SU-DHL-6 (cell line): ENCODE measurements at regions not wholly inside any gene's neighbourhood (a gene's known extent, or its start where the extent isn't known, plus 50 kb on each side); places are given as distances from the start of the nearest gene placed in this dataset.

ENCODE experiments used
- H2AFZ ChIP-seq: fragments of 200-600 bp; sonication (generic); 2 replicates; pipeline ENCODE4 v1.6.1; 2014; ENCODE audit warnings: low read depth, mild to moderate bottlenecking, moderate library complexity, mixed read lengths, antibody characterized with exemption, low read length; ENCODE audit not compliant: severe bottlenecking
- H3F3A ChIP-seq: fragments of 200-600 bp; shearing (Covaris generic); 2 replicates; pipeline ENCODE4 v1.6.0; 2016; ENCODE audit warnings: antibody characterized with exemption, mild to moderate bottlenecking; ENCODE audit not compliant: insufficient read depth
- H3K27ac ChIP-seq: fragments of 200-600 bp; sonication (generic); 2 replicates; pipeline ENCODE4 v1.5.1; 2016; ENCODE audit warnings: low read depth, mild to moderate bottlenecking, low read length, moderate library complexity, mixed read lengths
- H3K27me3 ChIP-seq: fragments of 200-600 bp; sonication (generic), shearing (Covaris generic); 2 replicates; pipeline ENCODE4 v1.6.0; 2014; ENCODE audit warnings: mild to moderate bottlenecking, low read length
- H3K36me3 ChIP-seq: fragments of 200-600 bp; sonication (generic); 2 replicates; pipeline ENCODE4 v1.6.1; 2014; ENCODE audit warnings: mild to moderate bottlenecking, low read length, mixed read lengths
- H3K4me2 ChIP-seq: fragments of 300-600, 200-600 bp; shearing (Covaris generic), sonication (generic); 2 replicates; pipeline ENCODE4 v1.6.0; 2014; ENCODE audit warnings: low read length, low read depth, mild to moderate bottlenecking; ENCODE audit not compliant: poor library complexity, severe bottlenecking
- H3K4me3 ChIP-seq: fragments of 200-600 bp; sonication (generic); 2 replicates; pipeline ENCODE4 v1.5.1; 2014; ENCODE audit warnings: antibody characterized with exemption, low read length, mild to moderate bottlenecking, mixed read lengths; ENCODE audit not compliant: insufficient read depth, poor library complexity, severe bottlenecking
- H3K79me2 ChIP-seq: fragments of 200-600 bp; sonication (generic); 2 replicates; pipeline ENCODE4 v1.6.1; 2014; ENCODE audit warnings: mild to moderate bottlenecking, low read length, moderate library complexity; ENCODE audit not compliant: insufficient read depth
- H3K9ac ChIP-seq: fragments of 200-600 bp; sonication (generic); 2 replicates; pipeline ENCODE4 v1.7.0; 2014; ENCODE audit warnings: mild to moderate bottlenecking, low read length
- H3K9me2 ChIP-seq: fragments of 200-600 bp; sonication (generic); replicated peaks from 2 replicates; pipeline ENCODE4 v1.6.1; 2014; ENCODE audit warnings: low read length; ENCODE audit not compliant: insufficient read depth
- H3K9me3 ChIP-seq: fragments of 200-600 bp; sonication (generic); 2 replicates; pipeline ENCODE4 v1.6.1; 2014; ENCODE audit warnings: low read length, mixed read lengths; ENCODE audit not compliant: insufficient read depth
- H4K20me1 ChIP-seq: fragments of 200-600 bp; sonication (generic); 2 replicates; pipeline ENCODE4 v1.6.1; 2014; ENCODE audit warnings: low read depth, mild to moderate bottlenecking, antibody characterized with exemption, low read length, moderate library complexity, mixed read lengths
- CTCF ChIP-seq: fragments of 200-600 bp; sonication (generic); IDR thresholded peaks from one replicate; pipeline ENCODE4 v1.5.1; 2017; ENCODE audit warnings: antibody characterized with exemption, mild to moderate bottlenecking, low read length, moderate library complexity; ENCODE audit not compliant: insufficient read depth, poor library complexity, severe bottlenecking
- EZH2phosphoT487 ChIP-seq: fragments of 200-600 bp; sonication (generic), shearing (Covaris generic); conservative IDR thresholded peaks from 2 replicates; pipeline ENCODE4 v1.6.1; 2018; ENCODE audit warnings: mild to moderate bottlenecking, antibody characterized with exemption, low read length, moderate library complexity, mixed read lengths

DNA sequence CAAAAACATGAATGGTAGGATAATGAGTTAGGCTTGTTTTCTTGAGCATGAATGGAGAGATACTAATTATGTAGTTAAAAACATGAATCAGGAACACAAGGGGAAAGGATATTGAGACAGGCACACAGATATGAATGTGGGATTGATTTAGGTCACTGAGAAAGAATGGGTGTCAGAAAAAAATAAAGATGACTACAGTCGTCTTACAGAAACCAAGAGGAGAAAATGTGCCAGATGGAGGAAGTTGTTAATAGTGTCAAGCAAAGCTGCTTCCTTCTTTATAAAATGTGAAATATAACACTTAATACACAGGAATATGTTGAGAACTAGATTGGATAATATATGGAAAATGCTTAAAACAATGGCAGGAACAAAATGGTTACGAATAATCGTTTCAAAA lies 173.3 kb upstream of the BET1 start:
- Histone ChIP-seq H3K4me3 (no peak overlapping the region), H3K9me3 (no peaks in the 10 kb centered on the region), H3F3A (no peaks in the 10 kb centered on the region), H3K27me3 (no peaks in the 10 kb centered on the region), H3K9ac (no peak overlapping the region), H3K79me2 (no peaks in the 10 kb centered on the region), H3K4me2 (no peak overlapping the region), H3K9me2 (no peaks in the 10 kb centered on the region), H4K20me1 (no peaks in the 10 kb centered on the region), H3K36me3 (no peaks in the 10 kb centered on the region), H2AFZ (no peak overlapping the region), H3K27ac (no peak overlapping the region)
- TF ChIP-seq EZH2phosphoT487: no peak
- no peak for TF ChIP-seq CTCF

DNA sequence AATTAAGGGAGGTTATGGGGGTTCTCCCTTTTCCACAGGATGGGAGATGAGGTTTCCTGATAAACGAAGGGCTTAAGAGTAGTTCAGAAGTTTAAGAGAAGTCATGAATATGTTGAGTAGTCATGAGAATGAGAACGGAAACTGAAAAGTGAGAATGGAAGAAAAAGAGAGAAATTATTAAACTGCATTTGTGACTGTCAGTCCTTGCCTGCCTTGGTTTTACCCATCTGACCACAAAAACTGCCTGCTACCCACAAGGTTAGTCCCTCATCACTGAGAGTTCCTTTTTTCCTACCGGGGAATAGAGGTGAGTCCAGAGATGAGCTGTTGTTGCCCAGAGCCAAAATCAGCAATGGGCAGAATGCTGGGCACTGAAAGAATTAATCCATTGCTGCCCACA lies 174.1 kb upstream of the BET1 start:
- H3K4me2 ChIP-seq: no peak overlapping the region

DNA sequence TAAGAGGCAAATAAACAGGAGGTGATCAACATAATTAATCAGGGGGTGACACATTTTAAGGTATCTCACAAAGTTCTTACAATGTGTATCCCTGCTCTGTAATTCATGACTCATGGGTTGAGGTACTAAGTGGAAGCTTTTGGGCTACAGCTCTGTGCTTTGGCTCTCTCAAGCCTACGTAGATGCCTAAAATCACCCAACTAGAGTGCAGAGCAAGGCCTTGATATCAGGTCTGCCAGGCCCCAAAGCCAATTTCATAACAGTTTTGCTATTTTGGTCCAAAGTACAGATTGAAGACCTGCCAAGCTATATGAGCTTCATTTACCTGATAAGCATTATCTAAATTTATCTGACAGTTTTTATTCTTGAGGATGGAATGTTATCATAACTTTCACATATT lies 175.3 kb upstream of the BET1 start:
- Histone ChIP-seq H3K36me3 (no peaks in the 10 kb centered on the region), H2AFZ (no peak overlapping the region), H4K20me1 (no peaks in the 10 kb centered on the region), H3K79me2 (no peaks in the 10 kb centered on the region), H3K9me3 (no peaks in the 10 kb centered on the region), H3K9ac (no peak overlapping the region), H3K27ac (no peak overlapping the region), H3K4me2 (no peak overlapping the region), H3F3A (no peaks in the 10 kb centered on the region), H3K27me3 (no peaks in the 10 kb centered on the region), H3K4me3 (no peak overlapping the region), H3K9me2 (no peaks in the 10 kb centered on the region)
- TF ChIP-seq EZH2phosphoT487: no peak

More for the DNA sequence above, 174.1 kb upstream of the BET1 start:
- H3K4me3 ChIP-seq: no peak overlapping the region
- H3K9me3 ChIP-seq: no peaks in the 10 kb centered on the region
- no peaks in the 10 kb centered on the region for H3K27me3 ChIP-seq
- no peak overlapping the region for H2AFZ ChIP-seq
- TF ChIP-seq CTCF (no peak), EZH2phosphoT487 (no peak)
- no peak overlapping the region for H3K27ac ChIP-seq
- H3K79me2 ChIP-seq: no peaks in the 10 kb centered on the region
- H4K20me1 ChIP-seq: no peaks in the 10 kb centered on the region
- no peaks in the 10 kb centered on the region for H3K9me2 ChIP-seq
- H3F3A ChIP-seq: no peaks in the 10 kb centered on the region
- H3K9ac ChIP-seq: no peak overlapping the region
- no peaks in the 10 kb centered on the region for H3K36me3 ChIP-seq

GRCh38 chr7:94182066-94182465 lies 177.9 kb upstream of the BET1 start:
- Histone ChIP-seq H3K9me3 (no peaks in the 10 kb centered on the region), H3K4me3 (no peak overlapping the region), H3F3A (no peaks in the 10 kb centered on the region), H3K9ac (no peak overlapping the region), H2AFZ (no peak overlapping the region), H3K79me2 (no peaks in the 10 kb centered on the region), H3K9me2 (no peaks in the 10 kb centered on the region), H3K27ac (no peak overlapping the region), H3K27me3 (no peaks in the 10 kb centered on the region), H3K36me3 (no peaks in the 10 kb centered on the region), H3K4me2 (no peak overlapping the region), H4K20me1 (no peaks in the 10 kb centered on the region)
- no peak for TF ChIP-seq CTCF
- TF ChIP-seq EZH2phosphoT487: no peak
